Upper lobe of left lung (tissue), 6 donors: ENCODE measurements at regions not wholly inside any gene's neighbourhood (a gene's known extent, or its start where the extent isn't known, plus 50 kb on each side); places are given as distances from the start of the nearest gene placed in this dataset.

ENCODE experiments used
- ATAC-seq, 2 donors: fragments of 200-7000 bp; cut with Tn5 transposase; one replicate each; pipeline ENCODE4 v1.9.1; 2022; ENCODE audit warnings: mild to moderate bottlenecking in 2 of 2, moderate library complexity in 2 of 2; ENCODE audit not compliant: low FRiP score in 2 of 2
- DNase-seq, 2 donors: peaks; one replicate each; pipeline ENCODE4 v3.0.0-alpha.2; 2019 to 2020
- H3K27ac ChIP-seq, 4 donors: fragments of 200-600 bp; sonication (generic); one replicate each; pipeline ENCODE4 v1.5.1; 2016 to 2019
- H3K27me3 ChIP-seq, 4 donors: fragments of 200-600 bp; sonication (generic); one replicate each; pipeline ENCODE4 v1.5.1; 2017 to 2019
- H3K36me3 ChIP-seq, 4 donors: fragments of 200-600 bp; sonication (generic); one replicate each; pipeline ENCODE4 v1.5.1; 2016 to 2019
- H3K4me1 ChIP-seq, 4 donors: fragments of 200-600 bp; sonication (generic); one replicate each; pipeline ENCODE4 v1.5.1; 2018 to 2019
- H3K4me3 ChIP-seq, 4 donors: fragments of 200-600 bp; sonication (generic); one replicate each; pipeline ENCODE4 v1.5.1; 2017 to 2019; ENCODE audit warnings: mild to moderate bottlenecking in 2 of 4, moderate library complexity in 1 of 4
- H3K9me3 ChIP-seq, 4 donors: fragments of 200-600 bp; sonication (generic); one replicate each; pipeline ENCODE4 v1.5.1; 2018 to 2019
- CTCF ChIP-seq, 6 experiments: fragments of 450-650 bp in 4 of 6; fragments of 200-600 bp in 2 of 6; sonication (generic) in 2 of 6; IDR thresholded peaks; one replicate each; pipeline ENCODE4 v1.5.1; 2016 to 2019; ENCODE audit warnings: antibody characterized with exemption in 6 of 6
- EP300 ChIP-seq, 4 donors: sonication (generic); formaldehyde crosslinking; IDR thresholded peaks; one replicate each; pipeline ENCODE4 v1.5.1; 2017; ENCODE audit warnings: antibody characterized with exemption in 4 of 4, control low read depth in 2 of 4
- POLR2A ChIP-seq, 4 donors: fragments of 450-650 bp; IDR thresholded peaks; one replicate each; pipeline ENCODE4 v1.5.1; 2016 to 2017; ENCODE audit warnings: antibody characterized with exemption in 4 of 4, mild to moderate bottlenecking in 2 of 4
- POLR2AphosphoS5 ChIP-seq, 2 donors: sonication (generic); formaldehyde crosslinking; IDR thresholded peaks; one replicate each; pipeline ENCODE4 v1.5.1; 2017; ENCODE audit warnings: antibody characterized with exemption in 2 of 2
- WGBS, 2 donors: methylation state at CpG; one replicate each; pipeline ENCODE4 v1.1.5; 2017 to 2018; 5-methylcytosine and 5-hydroxymethylcytosine counted together
- donor health status: DM: no; HTN: no; CAD: no; lungs with moderate emphysema.
- donor health status: DM: no; HTN: yes; CAD: no; lungs with severe emphysema.

- ATAC-seq = no peak
- H3K4me1 ChIP-seq = no peaks in the 10 kb centered on the region
- H3K36me3 ChIP-seq = no peaks in the 10 kb centered on the region
- TF ChIP-seq CTCF (IDR thresholded peaks at IDR 0.05) (no peak), POLR2AphosphoS5 (IDR thresholded peaks at IDR 0.05) (no peak), EP300 (IDR thresholded peaks at IDR 0.05) (no peak), POLR2A (IDR thresholded peaks at IDR 0.05) (no peak)
- DNase-seq = no peak
- H3K9me3 ChIP-seq = no peaks in the 10 kb centered on the region
- H3K27me3 ChIP-seq = no peaks in the 10 kb centered on the region
- H3K4me3 ChIP-seq = no peak overlapping the region
- no peak overlapping the region for H3K27ac ChIP-seq
Measured at GRCh38 chr1:57675776-57676175, 251.9 kb upstream of the DAB1 start.

GRCh38 chr1:57674801-57675200 lies 250.9 kb upstream of the DAB1 start:
- H3K4me1 ChIP-seq = no peaks in the 10 kb centered on the region
- no peak for TF ChIP-seq POLR2A (IDR thresholded peaks at IDR 0.05)
- TF ChIP-seq EP300 (IDR thresholded peaks at IDR 0.05) = no peak
- no peak for TF ChIP-seq POLR2AphosphoS5 (IDR thresholded peaks at IDR 0.05)
- no peak for TF ChIP-seq CTCF (IDR thresholded peaks at IDR 0.05)
- no peaks in the 10 kb centered on the region for H3K36me3 ChIP-seq
- no peak overlapping the region for H3K4me3 ChIP-seq
- no peaks in the 10 kb centered on the region for H3K9me3 ChIP-seq
- no peak for DNase-seq
- no peak for ATAC-seq
- H3K27ac ChIP-seq = no peak overlapping the region
- no peaks in the 10 kb centered on the region for H3K27me3 ChIP-seq

GRCh38 chr1:57672346-57673140 lies 248.7 kb upstream of the DAB1 start:
- H3K4me3 ChIP-seq = no peak overlapping the region
- no peaks in the 10 kb centered on the region for H3K4me1 ChIP-seq
- 93 to 96% methylated on average over 1 of the region's 1 CpG for WGBS, 2 donors
- no peak overlapping the region for H3K27ac ChIP-seq
- no peaks in the 10 kb centered on the region for H3K9me3 ChIP-seq
- H3K36me3 ChIP-seq = no peaks in the 10 kb centered on the region
- no peaks in the 10 kb centered on the region for H3K27me3 ChIP-seq
- TF ChIP-seq POLR2AphosphoS5 (IDR thresholded peaks at IDR 0.05) = no peak
- TF ChIP-seq CTCF (IDR thresholded peaks at IDR 0.05) = no peak
- no peak for TF ChIP-seq EP300 (IDR thresholded peaks at IDR 0.05)
- TF ChIP-seq POLR2A (IDR thresholded peaks at IDR 0.05) = no peak
- DNase-seq (no peak), ATAC-seq (no peak)

- no peaks in the 10 kb centered on the region for H3K27me3 ChIP-seq
- DNase-seq (no peak), ATAC-seq (no peak)
- no peak overlapping the region for H3K27ac ChIP-seq
- no peaks in the 10 kb centered on the region for H3K9me3 ChIP-seq
- H3K36me3 ChIP-seq = no peaks in the 10 kb centered on the region
- no peak overlapping the region for H3K4me3 ChIP-seq
- TF ChIP-seq EP300 (IDR thresholded peaks at IDR 0.05) (no peak), POLR2AphosphoS5 (IDR thresholded peaks at IDR 0.05) (no peak), CTCF (IDR thresholded peaks at IDR 0.05) (no peak), POLR2A (IDR thresholded peaks at IDR 0.05) (no peak)
- no peaks in the 10 kb centered on the region for H3K4me1 ChIP-seq
Measured at GRCh38 chr1:57671750-57672149, 247.9 kb upstream of the DAB1 start.

- DNase-seq (no peak), ATAC-seq (no peak)
- Histone ChIP-seq H3K4me1 (no peaks in the 10 kb centered on the region), H3K9me3 (no peaks in the 10 kb centered on the region), H3K27ac (no peak overlapping the region), H3K27me3 (no peaks in the 10 kb centered on the region), H3K4me3 (no peak overlapping the region), H3K36me3 (no peaks in the 10 kb centered on the region)
- TF ChIP-seq POLR2AphosphoS5 (IDR thresholded peaks at IDR 0.05) (no peak), CTCF (IDR thresholded peaks at IDR 0.05) (no peak), EP300 (IDR thresholded peaks at IDR 0.05) (no peak), POLR2A (IDR thresholded peaks at IDR 0.05) (no peak)
- 92 to 100% methylated on average over 1 of the region's 1 CpG for WGBS, 2 donors
Measured at GRCh38 chr1:57659804-57660203, 235.9 kb upstream of the DAB1 start.
